Neural cell (in vitro differentiated cells): ENCODE measurements at regions not wholly inside any gene's neighbourhood (a gene's known extent, or its start where the extent isn't known, plus 50 kb on each side); places are given as distances from the start of the nearest gene placed in this dataset.

Experiments used
- H2AFZ ChIP-seq: fragments of 200-600, 300-800 bp; sonication (generic), shearing (Covaris generic); 2 replicates; pipeline ENCODE4 v1.6.0; 2014; ENCODE audit warnings: low read depth, mild to moderate bottlenecking, antibody characterized with exemption, low read length, moderate library complexity
- H3F3A ChIP-seq: fragments of 200-600 bp; shearing (Covaris generic); 2 replicates; pipeline ENCODE4 v1.6.1; 2016; ENCODE audit warnings: mild to moderate bottlenecking, moderate library complexity, mixed read lengths, antibody characterized with exemption, low read length; ENCODE audit not compliant: insufficient read depth, poor library complexity, severe bottlenecking
- H3K27ac ChIP-seq: fragments of 200-600, 300-800 bp; sonication (generic), shearing (Covaris generic); 2 replicates; pipeline ENCODE4 v1.5.1; 2014; ENCODE audit warnings: mild to moderate bottlenecking, low read length, moderate library complexity
- H3K27me3 ChIP-seq: fragments of 300-800, 200-600 bp; sonication (generic), shearing (Covaris generic); 2 replicates; pipeline ENCODE4 v1.6.0; 2014; ENCODE audit warnings: mild to moderate bottlenecking, low read depth, low read length, moderate library complexity; ENCODE audit not compliant: insufficient read depth
- H3K36me3 ChIP-seq: fragments of 300-800, 200-600 bp; sonication (generic), shearing (Covaris generic); 2 replicates; pipeline ENCODE4 v1.5.1; 2014; ENCODE audit warnings: mild to moderate bottlenecking, antibody characterized with exemption, low read length, moderate library complexity; ENCODE audit not compliant: insufficient read depth
- H3K4me2 ChIP-seq: fragments of 300-800, 200-600 bp; sonication (generic), shearing (Covaris generic); 2 replicates; pipeline ENCODE4 v1.6.0; 2014; ENCODE audit warnings: mild to moderate bottlenecking, low read length
- H3K4me3 ChIP-seq: fragments of 300-800, 200-600 bp; sonication (generic), shearing (Covaris generic); 2 replicates; pipeline ENCODE4 v1.5.1; 2014; ENCODE audit warnings: mild to moderate bottlenecking, low read length, moderate library complexity
- H3K79me2 ChIP-seq: fragments of 200-600 bp; shearing (Covaris generic); replicated peaks from 2 replicates; pipeline ENCODE4 v1.6.0; 2014; ENCODE audit warnings: mild to moderate bottlenecking, low read length, moderate library complexity; ENCODE audit not compliant: insufficient read depth
- H3K9ac ChIP-seq: fragments of 300-800, 200-600 bp; sonication (generic), shearing (Covaris generic); 2 replicates; pipeline ENCODE4 v1.6.1; 2016; ENCODE audit warnings: mild to moderate bottlenecking, low read length, mixed read lengths
- H3K9me2 ChIP-seq: fragments of 200-600 bp; shearing (Covaris generic); 2 replicates; pipeline ENCODE4 v1.6.1; 2016; ENCODE audit warnings: mild to moderate bottlenecking, low read length, mixed read lengths; ENCODE audit not compliant: insufficient read depth
- H3K9me3 ChIP-seq: fragments of 200-600, 300-800 bp; sonication (generic), shearing (Covaris generic); 2 replicates; pipeline ENCODE4 v1.6.1; 2016; ENCODE audit warnings: mild to moderate bottlenecking, mixed run types, low read length, moderate library complexity, mixed read lengths
- H4K20me1 ChIP-seq: fragments of 200-600 bp; shearing (Covaris generic); 2 replicates; pipeline ENCODE4 v1.6.1; 2016; ENCODE audit warnings: mild to moderate bottlenecking, mixed run types; ENCODE audit not compliant: insufficient read depth
- CTCF ChIP-seq: fragments of 450-650 bp; IDR thresholded peaks from 2 replicates; pipeline ENCODE4 v1.5.1; 2014; ENCODE audit warnings: antibody characterized with exemption, mild to moderate bottlenecking, moderate library complexity; ENCODE audit not compliant: poor library complexity, severe bottlenecking
- EP300 ChIP-seq: fragments of 450-650 bp; conservative IDR thresholded peaks from 2 replicates; pipeline ENCODE4 v1.6.1; 2014; ENCODE audit warnings: antibody characterized with exemption, mild to moderate bottlenecking, moderate library complexity; ENCODE audit not compliant: poor library complexity, severe bottlenecking
- EZH2 ChIP-seq: fragments of 200-600, 300-800 bp; shearing (Covaris generic), sonication (generic); IDR thresholded peaks from 2 replicates; pipeline ENCODE4 v1.6.1; 2014; ENCODE audit warnings: antibody characterized with exemption, low read length, borderline replicate concordance, mild to moderate bottlenecking; ENCODE audit not compliant: insufficient read depth, poor library complexity, severe bottlenecking
- MXI1 ChIP-seq: fragments of 450-650 bp; conservative IDR thresholded peaks from 2 replicates; pipeline ENCODE4 v1.6.1; 2014; ENCODE audit warnings: antibody characterized with exemption, mild to moderate bottlenecking; ENCODE audit not compliant: poor library complexity, severe bottlenecking
- POLR2AphosphoS5 ChIP-seq: IDR thresholded peaks from 2 replicates; pipeline ENCODE4 v1.6.1; 2012
- RAD21 ChIP-seq: fragments of 450-650 bp; conservative IDR thresholded peaks from 2 replicates; pipeline ENCODE4 v1.6.1; 2014; ENCODE audit warnings: antibody characterized with exemption, mild to moderate bottlenecking, moderate library complexity
- REST ChIP-seq: IDR thresholded peaks from 2 replicates; pipeline ENCODE4 v1.6.1; 2012; ENCODE audit warnings: borderline replicate concordance
- SMC3 ChIP-seq: fragments of 450-650 bp; conservative IDR thresholded peaks from 2 replicates; pipeline ENCODE4 v1.6.1; 2014; ENCODE audit warnings: antibody characterized with exemption, mild to moderate bottlenecking, moderate library complexity; ENCODE audit not compliant: poor library complexity
- TAF1 ChIP-seq: IDR thresholded peaks from 2 replicates; pipeline ENCODE4 v1.6.1; 2012; ENCODE audit warnings: low read depth

GRCh38 chr2:226273440-226273839 lies 526.2 kb downstream of the IRS1 start:
- H2AFZ ChIP-seq, result no peak overlapping the region
- no peak overlapping the region for H3K4me3 ChIP-seq
- H3K27ac ChIP-seq, result no peak overlapping the region
- H3K36me3 ChIP-seq, result no peaks in the 10 kb centered on the region
- no peaks in the 10 kb centered on the region for H3F3A ChIP-seq
- no peaks in the 10 kb centered on the region for H4K20me1 ChIP-seq
- no peak overlapping the region for H3K4me2 ChIP-seq
- H3K79me2 ChIP-seq, result no peaks in the 10 kb centered on the region
- H3K9ac ChIP-seq, result no peak overlapping the region
- H3K27me3 ChIP-seq, result no peaks in the 10 kb centered on the region
- no peaks in the 10 kb centered on the region for H3K9me3 ChIP-seq
- H3K9me2 ChIP-seq, result no peaks in the 10 kb centered on the region
- TF ChIP-seq REST (no peak), POLR2AphosphoS5 (no peak), MXI1 (no peak), EZH2 (no peak), CTCF (no peak), TAF1 (no peak), SMC3 (no peak), EP300 (no peak)

GRCh38 chr2:226272435-226272834 lies 527.2 kb downstream of the IRS1 start:
- Histone ChIP-seq H4K20me1 (no peaks in the 10 kb centered on the region), H3K27me3 (no peaks in the 10 kb centered on the region), H3K4me3 (no peak overlapping the region), H3K9ac (no peak overlapping the region), H2AFZ (no peak overlapping the region), H3K9me2 (no peaks in the 10 kb centered on the region), H3K79me2 (no peaks in the 10 kb centered on the region), H3F3A (no peaks in the 10 kb centered on the region), H3K9me3 (no peaks in the 10 kb centered on the region), H3K36me3 (no peaks in the 10 kb centered on the region), H3K4me2 (no peak overlapping the region), H3K27ac (peak overlapping the region; percentile 29)
- TF ChIP-seq TAF1, result no peak
- no peak for TF ChIP-seq EZH2
- TF ChIP-seq POLR2AphosphoS5, result peak; percentile 23
- TF ChIP-seq RAD21, result no peak
